GM12874 (cell line): ENCODE measurements at regions not wholly inside any gene's neighbourhood (a gene's known extent, or its start where the extent isn't known, plus 50 kb on each side); places are given as distances from the start of the nearest gene placed in this dataset.

Experiments used
- TF ChIP-seq, protein P1 (sequence below): IDR thresholded peaks from 2 replicates; pipeline ENCODE4 v1.5.1; 2011; ENCODE audit warnings: low read depth, mild to moderate bottlenecking, control low read depth, low read length, moderate library complexity; ENCODE audit not compliant: insufficient read depth

DNA sequence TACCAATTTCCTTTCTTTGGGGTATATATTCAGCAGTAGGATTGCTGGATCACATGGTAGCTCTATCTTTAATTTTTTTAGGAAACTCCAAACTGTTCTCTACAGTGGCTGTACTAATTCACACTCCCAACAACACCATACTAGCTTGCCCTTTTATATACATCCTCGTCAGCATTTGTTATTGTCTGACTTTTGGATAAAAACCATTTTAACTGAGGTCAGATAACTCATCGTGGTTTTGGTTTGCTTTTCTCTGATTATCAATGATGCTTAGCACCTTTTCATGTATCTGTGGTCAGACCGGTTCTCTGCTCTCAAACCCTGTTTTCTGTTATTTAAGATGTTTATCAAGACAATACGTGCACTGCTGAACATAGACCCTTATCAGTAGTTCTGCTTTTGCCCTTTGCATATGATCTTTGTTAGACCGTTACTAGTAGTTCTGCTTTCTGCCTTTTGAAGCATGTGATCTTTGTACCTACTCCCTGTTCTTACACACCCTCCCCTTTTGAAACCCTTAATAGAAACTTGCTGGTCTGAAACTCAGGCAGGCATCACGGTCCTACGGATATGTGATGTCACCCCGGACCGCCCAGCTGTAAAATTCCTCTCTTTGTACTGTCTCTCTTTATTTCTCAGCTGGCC, 474.3 kb downstream of the RSL24D1 start:
- TF ChIP-seq, protein P1, sequence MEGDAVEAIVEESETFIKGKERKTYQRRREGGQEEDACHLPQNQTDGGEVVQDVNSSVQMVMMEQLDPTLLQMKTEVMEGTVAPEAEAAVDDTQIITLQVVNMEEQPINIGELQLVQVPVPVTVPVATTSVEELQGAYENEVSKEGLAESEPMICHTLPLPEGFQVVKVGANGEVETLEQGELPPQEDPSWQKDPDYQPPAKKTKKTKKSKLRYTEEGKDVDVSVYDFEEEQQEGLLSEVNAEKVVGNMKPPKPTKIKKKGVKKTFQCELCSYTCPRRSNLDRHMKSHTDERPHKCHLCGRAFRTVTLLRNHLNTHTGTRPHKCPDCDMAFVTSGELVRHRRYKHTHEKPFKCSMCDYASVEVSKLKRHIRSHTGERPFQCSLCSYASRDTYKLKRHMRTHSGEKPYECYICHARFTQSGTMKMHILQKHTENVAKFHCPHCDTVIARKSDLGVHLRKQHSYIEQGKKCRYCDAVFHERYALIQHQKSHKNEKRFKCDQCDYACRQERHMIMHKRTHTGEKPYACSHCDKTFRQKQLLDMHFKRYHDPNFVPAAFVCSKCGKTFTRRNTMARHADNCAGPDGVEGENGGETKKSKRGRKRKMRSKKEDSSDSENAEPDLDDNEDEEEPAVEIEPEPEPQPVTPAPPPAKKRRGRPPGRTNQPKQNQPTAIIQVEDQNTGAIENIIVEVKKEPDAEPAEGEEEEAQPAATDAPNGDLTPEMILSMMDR, result no peak

DNA sequence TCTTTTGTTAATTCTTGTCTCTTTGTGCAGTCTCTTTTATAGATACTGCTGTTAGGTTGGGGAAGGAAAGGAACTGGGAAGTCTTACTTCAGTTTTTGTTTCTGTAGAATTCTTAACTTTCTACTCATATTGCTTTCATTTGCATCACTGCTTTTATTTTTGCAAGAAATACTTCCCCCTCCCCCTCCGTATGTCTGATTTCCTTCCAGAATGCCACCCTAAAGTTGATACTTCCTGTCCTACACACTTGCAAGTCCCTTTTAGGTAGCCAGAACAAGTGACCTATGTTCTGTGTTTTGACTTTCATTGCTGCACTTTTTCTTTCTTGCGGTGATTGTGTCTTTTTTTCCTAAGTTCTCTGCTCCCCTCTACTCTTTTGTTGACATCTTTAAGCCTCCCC, 477.4 kb downstream of the RSL24D1 start:
- TF ChIP-seq, protein P1, result no peak

DNA sequence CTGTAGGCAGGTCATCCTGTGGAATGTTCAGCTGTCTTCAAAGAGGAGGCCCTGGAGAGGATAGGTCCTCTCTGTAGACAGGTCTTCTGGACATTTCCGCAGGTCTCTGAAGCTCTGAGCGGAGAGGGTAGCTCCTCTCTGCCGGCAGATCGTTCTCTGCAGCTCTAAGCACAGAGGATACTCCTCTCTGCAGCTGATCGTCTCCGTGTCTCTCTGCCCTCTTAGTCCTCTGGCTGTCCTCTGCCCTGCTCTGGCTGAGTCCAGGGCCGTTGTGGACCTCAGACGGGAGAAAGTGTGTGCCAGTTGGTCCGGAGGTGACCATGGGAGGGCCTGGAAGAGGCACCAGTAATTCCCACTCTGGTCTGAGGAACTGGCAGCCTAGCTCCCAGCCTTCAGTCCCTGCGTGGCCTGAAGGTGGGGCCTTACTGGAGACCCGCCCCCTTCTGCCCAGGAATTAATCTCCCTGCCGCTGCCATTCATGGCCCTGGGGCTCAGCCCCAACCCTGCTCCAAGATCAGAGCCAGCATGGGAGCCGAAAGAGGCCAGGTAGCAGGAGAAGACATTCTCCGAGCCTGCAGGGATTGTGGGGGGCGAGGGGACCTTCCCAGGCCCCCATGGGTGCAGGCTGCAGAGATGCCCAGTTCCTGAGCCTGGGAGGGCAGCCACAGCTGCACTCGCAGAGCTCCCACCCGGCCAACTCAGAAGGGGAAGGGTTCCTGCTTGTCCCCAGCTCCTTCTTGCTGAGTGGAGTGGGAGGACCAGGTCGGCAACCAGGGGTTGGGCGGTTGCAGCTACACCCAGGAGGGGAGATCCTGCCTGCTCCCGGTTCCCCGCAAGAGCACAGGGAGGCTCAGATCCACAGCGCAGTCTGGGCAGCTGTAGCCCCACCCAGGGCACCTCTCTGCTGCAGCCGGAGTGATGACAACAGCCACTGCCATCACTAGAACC, 488.7 kb downstream of the RSL24D1 start:
- TF ChIP-seq, protein P1, result no peak

DNA sequence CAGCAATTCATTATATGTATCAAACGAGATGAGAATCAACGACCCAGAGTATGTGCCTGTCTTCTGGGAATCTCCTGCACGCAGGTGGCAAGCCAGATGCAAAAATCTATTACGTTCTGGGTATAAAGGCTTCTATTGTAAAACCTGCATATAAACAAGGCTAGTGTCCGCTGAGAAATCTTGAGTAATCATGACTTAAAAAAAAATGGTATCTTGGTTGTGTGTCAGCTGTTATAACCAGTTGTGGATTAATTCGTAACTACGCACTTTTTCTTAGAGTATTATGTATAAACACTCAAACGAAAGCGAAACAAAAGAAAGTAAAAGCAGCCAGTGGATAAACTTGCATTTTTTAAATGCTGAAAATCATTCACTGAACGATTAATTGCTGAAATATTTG, 509.1 kb downstream of the RSL24D1 start:
- TF ChIP-seq, protein P1, result no peak
